IMR-90 (cell line): ENCODE measurements at regions not wholly inside any gene's neighbourhood (a gene's known extent, or its start where the extent isn't known, plus 50 kb on each side); places are given as distances from the start of the nearest gene placed in this dataset.

Experiments
- ATAC-seq: fragments of 200-7000 bp; cut with Tn5 transposase; 2 replicates; pipeline ENCODE4 v1.9.1; 2020; ENCODE audit warnings: low read depth, mild to moderate bottlenecking, moderate library complexity
- BruUV-seq: library from RNA; stranded (reverse); fragments of 400-500 nt; replicated peaks from 2 replicates; lab custom pipeline; 2021; lab: Mats Ljungman, UMichigan
- CTCF ChIA-PET: fragments of 300-600 bp; formaldehyde crosslinking; extraction: SDS; loops from one replicate; lab custom pipeline; 2021; ENCODE audit warnings: antibody characterized with exemption; lab: Yijun Ruan, JAX
- POLR2A ChIA-PET: fragments of 300-600 bp; sonication (Branson Sonifier 250); formaldehyde crosslinking; loops from one replicate; lab custom pipeline; 2022; ENCODE audit warnings: antibody characterized with exemption; ENCODE audit not compliant: unreplicated experiment; lab: Charles Lee
- DNase-seq: peaks from one replicate; pipeline ENCODE4 v3.0.0; 2013
- H2AFZ ChIP-seq: replicated peaks from 2 replicates; pipeline ENCODE3; 2013; ENCODE audit warnings: low read length, mild to moderate bottlenecking; ENCODE audit not compliant: poor library complexity
- H2AK5ac ChIP-seq: 2 replicates; pipeline ENCODE4 v1.6.1; 2013; ENCODE audit warnings: low read depth, low read length, inconsistent platforms
- H2AK9ac ChIP-seq: replicated peaks from 2 replicates; pipeline ENCODE3; 2013; ENCODE audit warnings: mild to moderate bottlenecking, low read depth, low read length, moderate library complexity; ENCODE audit not compliant: poor library complexity
- H2BK120ac ChIP-seq: 2 replicates; pipeline ENCODE4 v1.6.1; 2013; ENCODE audit warnings: low read depth, low read length, inconsistent platforms
- H2BK15ac ChIP-seq: 3 replicates; pipeline ENCODE4 v1.6.1; 2013; ENCODE audit warnings: low read depth, low read length, inconsistent platforms
- H2BK20ac ChIP-seq: 2 replicates; pipeline ENCODE4 v1.6.1; 2013; ENCODE audit warnings: low read depth, mild to moderate bottlenecking, inconsistent platforms, low read length, moderate library complexity
- H2BK5ac ChIP-seq: 2 replicates; pipeline ENCODE4 v1.6.1; 2013; ENCODE audit warnings: mild to moderate bottlenecking, low read depth, low read length, inconsistent platforms; ENCODE audit not compliant: poor library complexity, severe bottlenecking
- H3K14ac ChIP-seq: replicated peaks from 2 replicates; pipeline ENCODE4 v1.6.1; 2013; ENCODE audit warnings: low read depth, low read length, inconsistent platforms
- H3K18ac ChIP-seq: 2 replicates; pipeline ENCODE4 v1.6.1; 2013; ENCODE audit warnings: low read depth, low read length, control low read depth
- H3K23ac ChIP-seq: 2 replicates; pipeline ENCODE4 v1.6.1; 2013; ENCODE audit warnings: low read depth, low read length, inconsistent platforms
- H3K27ac ChIP-seq: 2 replicates; pipeline ENCODE4 v1.5.1; 2013; ENCODE audit warnings: mild to moderate bottlenecking, control low read depth, low read length; ENCODE audit not compliant: insufficient read depth
- H3K27me3 ChIP-seq: 2 replicates; pipeline ENCODE4 v1.6.1; 2013; ENCODE audit warnings: low read length; ENCODE audit not compliant: control insufficient read depth, insufficient read depth
- H3K36me3 ChIP-seq: 2 replicates; pipeline ENCODE4 v1.6.1; 2013; ENCODE audit warnings: low read length, mixed read lengths; ENCODE audit not compliant: control insufficient read depth, insufficient read depth
- H3K4ac ChIP-seq: 2 replicates; pipeline ENCODE4 v1.6.1; 2013; ENCODE audit warnings: low read depth, low read length, inconsistent platforms
- H3K4me1 ChIP-seq: 2 replicates; pipeline ENCODE4 v1.6.1; 2013; ENCODE audit warnings: low read length, mixed read lengths; ENCODE audit not compliant: control insufficient read depth, insufficient read depth
- H3K4me2 ChIP-seq: 2 replicates; pipeline ENCODE4 v1.6.1; 2013; ENCODE audit warnings: low read depth, mild to moderate bottlenecking, control low read depth, low read length, moderate library complexity
- H3K4me3 ChIP-seq: 2 replicates; pipeline ENCODE4 v1.5.1; 2013; ENCODE audit warnings: low read depth, mild to moderate bottlenecking, control low read depth, low read length, moderate library complexity; ENCODE audit not compliant: insufficient read depth
- H3K56ac ChIP-seq: 2 replicates; pipeline ENCODE4 v1.6.1; 2013; ENCODE audit warnings: low read length, inconsistent platforms; ENCODE audit not compliant: insufficient read depth; ENCODE audit errors: extremely low read depth
- H3K79me1 ChIP-seq, 2 experiments: 2 replicates each; pipeline ENCODE4 v1.6.1; 2013; ENCODE audit warnings: low read length in 2 of 2, inconsistent platforms in 1 of 2, low read depth in 1 of 2
- H3K9ac ChIP-seq: 2 replicates; pipeline ENCODE4 v1.6.1; 2013; ENCODE audit warnings: low read depth, low read length, control low read depth
- H3K9me1 ChIP-seq: 2 replicates; pipeline ENCODE4 v1.6.1; 2013; ENCODE audit warnings: low read length, inconsistent platforms; ENCODE audit not compliant: insufficient read depth
- H3K9me3 ChIP-seq: 2 replicates; pipeline ENCODE4 v1.6.1; 2013; ENCODE audit warnings: low read length; ENCODE audit not compliant: control insufficient read depth, insufficient read depth
- H4K20me1 ChIP-seq: 2 replicates; pipeline ENCODE4 v1.6.1; 2013; ENCODE audit warnings: low read length, inconsistent platforms; ENCODE audit not compliant: insufficient read depth
- H4K5ac ChIP-seq: 2 replicates; pipeline ENCODE4 v1.6.1; 2013; ENCODE audit warnings: mild to moderate bottlenecking, low read depth, low read length, control low read depth
- H4K8ac ChIP-seq, 2 experiments: 2 replicates each; pipeline ENCODE4 v1.6.1; 2013; ENCODE audit warnings: low read depth in 2 of 2, low read length in 2 of 2, control low read depth in 1 of 2, inconsistent platforms in 1 of 2
- H4K91ac ChIP-seq: 2 replicates; pipeline ENCODE4 v1.6.1; 2013; ENCODE audit warnings: low read depth, low read length, inconsistent platforms; ENCODE audit not compliant: insufficient read depth
- MAZ ChIP-seq: IDR thresholded peaks from 2 replicates; pipeline ENCODE4 v1.6.1; 2012; ENCODE audit warnings: low read depth, mild to moderate bottlenecking, low read length, improper control_type of control experiment, moderate library complexity, borderline replicate concordance
- MXI1 ChIP-seq: IDR thresholded peaks from 2 replicates; pipeline ENCODE4 v1.6.1; 2012; ENCODE audit warnings: low read depth, mild to moderate bottlenecking, low read length, moderate library complexity, borderline replicate concordance
- RAD21 ChIP-seq: IDR thresholded peaks from 2 replicates; pipeline ENCODE4 v1.6.1; 2012; ENCODE audit warnings: low read length, improper control_type of control experiment
- SMC3 ChIP-seq: fragments of 150-350 bp; IDR thresholded peaks from 2 replicates; pipeline ENCODE4 v1.6.1; 2016; ENCODE audit warnings: low read depth, mild to moderate bottlenecking, antibody characterized with exemption, low read length, moderate library complexity
- WGBS, 2 experiments: methylation state at CpG; one replicate each; pipeline versions ENCODE4 v1.1.5 to v1.1.7; 2013; ENCODE audit warnings: missing lambda C conversion rate in 2 of 2; ENCODE audit not compliant: insufficient read length in 1 of 2; ENCODE audit errors: extremely low coverage in 2 of 2; 5-methylcytosine and 5-hydroxymethylcytosine counted together
- dilution Hi-C: fragments of 300-500 bp; cut with HindIII; formaldehyde crosslinking; loops from one replicate; pipeline ENCODE4 v1.14.3; 2018; ENCODE audit warnings: low sequenced_read_pairs; ENCODE audit not compliant: unreplicated experiment
- in situ Hi-C: fragments of 300-500 bp; cut with MboI; formaldehyde crosslinking; loops from 3 replicates; pipeline ENCODE4 v1.14.3; 2019; ENCODE audit warnings: low sequenced_read_pairs, inconsistent platforms, mixed read lengths
- intact Hi-C: fragments of 100-400 bp; cut with micrococcal nuclease; formaldehyde crosslinking; loops from 2 replicates; pipeline ENCODE4 v1.10.0; 2022

- ChIA-PET POLR2A (no interaction called here), CTCF (no interaction called here)
These were observed 84.2 kb downstream of the ZNF608 start for GRCh38 chr5:124662181-124662781.

More at GRCh38 chr5:124662181-124662781, 84.2 kb downstream of the ZNF608 start:
- no peaks in the 10 kb centered on the region for H3K27me3 ChIP-seq
- intact Hi-C loops (no loop called here), in situ Hi-C loops (no loop called here), dilution Hi-C loops (no loop called here)
- no TSS peak for BruUV-seq
- H3K23ac ChIP-seq: peak overlapping the region; percentile 76
- H3K4me3 ChIP-seq: no peak overlapping the region
- peak overlapping the region; percentile 86 for H3K27ac ChIP-seq
- peak overlapping the region; percentile 59 for H2AK9ac ChIP-seq
- peak overlapping the region; percentile 61 for H3K18ac ChIP-seq
- peak overlapping the region; percentile 88 for H4K91ac ChIP-seq
- no peaks in the 10 kb centered on the region for H3K36me3 ChIP-seq
- H3K4me2 ChIP-seq: peak overlapping the region; percentile 6; the same call in 1 of the 2 replicates
- peak overlapping the region; percentile 26; the same call in 1 of the 2 replicates for H3K9ac ChIP-seq
- no peaks in the 10 kb centered on the region for H3K9me3 ChIP-seq
- H2AFZ ChIP-seq: no peak overlapping the region
- H2BK120ac ChIP-seq: peak overlapping the region; percentile 94
- TF ChIP-seq SMC3 (no peak), MAZ (no peak), MXI1 (no peak), RAD21 (no peak)
- DNase-seq (no peak), ATAC-seq (no peak)
- peak overlapping the region; percentile 87 for H2BK20ac ChIP-seq
- H3K9me1 ChIP-seq: peaks cover 20% of the 10 kb centered on the region
- H4K8ac ChIP-seq: peak overlapping the region; percentile 27 to 90
- peaks cover 29% of the 10 kb centered on the region for H3K4me1 ChIP-seq
- H4K5ac ChIP-seq: peak overlapping the region; percentile 17
- peak overlapping the region; percentile 95 for H2BK5ac ChIP-seq
- H3K14ac ChIP-seq: peak overlapping the region; percentile 91
- no peaks in the 10 kb centered on the region for H4K20me1 ChIP-seq
- peak overlapping the region; percentile 68 for H3K56ac ChIP-seq
- peaks cover 26 to 60% of the 10 kb centered on the region in 2 experiments for H3K79me1 ChIP-seq
- WGBS, 2 experiments: 83% methylated on average over 2 of the region's 9 CpGs; no CpG with 5 or more reads in 1 of the 2 experiments
- peak overlapping the region; percentile 92; the same call in 2 of the 3 replicates for H2BK15ac ChIP-seq
- H3K4ac ChIP-seq: peak overlapping the region; percentile 96
- H2AK5ac ChIP-seq: peak overlapping the region; percentile 93
